Retina (tissue), 1 donor: ENCODE measurements at regions not wholly inside any gene's neighbourhood (a gene's known extent, or its start where the extent isn't known, plus 50 kb on each side); places are given as distances from the start of the nearest gene placed in this dataset.

ENCODE experiments used
- DNase-seq: peaks from one replicate; pipeline ENCODE4 v3.0.0-alpha.2; 2016

DNA sequence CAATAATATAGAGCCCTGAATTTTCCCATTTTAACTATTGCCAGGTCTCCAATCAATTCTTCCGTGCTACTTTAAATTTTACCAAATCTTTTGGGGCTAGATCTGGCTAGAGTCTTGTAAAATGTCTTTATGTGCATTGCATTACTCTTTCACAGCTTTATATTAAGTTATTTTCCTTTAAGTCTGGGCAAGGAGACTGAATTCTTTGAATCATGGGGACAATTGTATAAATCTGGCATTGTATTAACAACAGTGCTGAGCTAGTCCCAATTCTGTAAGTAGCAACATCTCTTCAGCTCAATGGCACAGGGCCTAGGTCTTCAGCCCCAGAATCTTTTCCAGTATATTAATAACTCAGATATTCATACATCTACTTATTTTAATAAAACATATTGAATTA is 1080.4 kb upstream of the INTU start:
- DNase-seq: no peak

DNA sequence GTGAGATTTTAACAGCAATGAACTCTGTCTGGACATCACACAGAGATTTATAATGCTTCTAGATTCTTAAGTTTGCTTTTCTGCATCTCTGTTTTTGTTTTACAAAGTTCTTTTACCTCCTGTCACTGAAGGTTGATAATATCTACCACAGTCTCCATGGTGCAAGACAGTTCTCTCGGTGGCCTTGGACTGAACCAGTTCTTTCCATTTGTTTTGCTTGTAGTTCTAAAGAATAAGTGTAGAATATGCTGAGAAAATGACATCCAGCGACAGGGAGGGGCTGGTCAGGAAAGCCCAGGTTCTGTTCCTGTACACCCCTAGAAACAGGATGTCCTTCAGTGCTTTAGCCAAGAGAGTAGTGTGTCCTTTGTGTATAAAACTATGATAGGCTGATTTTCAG is 1079.5 kb upstream of the INTU start:
- no peak for DNase-seq

DNA sequence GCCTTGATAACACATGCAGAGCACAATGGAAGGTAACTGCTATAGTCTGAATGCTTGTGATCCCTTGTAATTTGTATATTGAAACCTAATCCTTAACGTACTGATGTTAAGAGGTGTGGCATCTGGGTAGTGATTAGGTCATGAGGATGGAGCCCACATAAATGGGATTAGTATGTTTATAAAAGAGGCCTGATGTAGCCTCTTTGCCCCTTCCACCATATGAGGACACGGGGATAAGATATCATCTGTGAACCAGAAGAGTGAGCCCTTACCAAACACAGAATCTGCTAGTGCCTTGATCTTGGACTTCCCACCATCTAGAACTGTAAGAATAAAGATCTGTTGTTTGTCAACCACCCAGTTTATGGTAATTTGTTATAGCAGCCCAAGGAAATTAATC is 1074.2 kb upstream of the INTU start:
- no peak for DNase-seq

DNA sequence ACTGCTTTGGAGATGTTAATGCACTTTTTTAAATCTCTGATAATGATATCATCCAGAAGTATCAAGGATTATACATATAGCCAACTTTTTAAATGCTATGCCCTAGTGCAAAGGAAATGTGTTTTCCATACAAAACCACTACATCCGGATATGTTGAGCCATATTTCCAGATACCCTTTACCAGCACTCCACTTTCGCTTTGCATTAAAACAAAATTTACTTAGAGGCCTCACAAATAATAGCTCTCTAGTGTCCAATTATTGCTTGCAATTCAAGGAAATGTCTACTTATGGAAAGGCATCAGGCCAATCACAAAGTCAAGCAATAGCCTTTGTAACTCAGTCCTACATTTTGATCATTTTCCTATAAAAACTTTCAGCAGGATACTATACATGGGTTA is 1072.8 kb upstream of the INTU start:
- DNase-seq: no peak

DNA sequence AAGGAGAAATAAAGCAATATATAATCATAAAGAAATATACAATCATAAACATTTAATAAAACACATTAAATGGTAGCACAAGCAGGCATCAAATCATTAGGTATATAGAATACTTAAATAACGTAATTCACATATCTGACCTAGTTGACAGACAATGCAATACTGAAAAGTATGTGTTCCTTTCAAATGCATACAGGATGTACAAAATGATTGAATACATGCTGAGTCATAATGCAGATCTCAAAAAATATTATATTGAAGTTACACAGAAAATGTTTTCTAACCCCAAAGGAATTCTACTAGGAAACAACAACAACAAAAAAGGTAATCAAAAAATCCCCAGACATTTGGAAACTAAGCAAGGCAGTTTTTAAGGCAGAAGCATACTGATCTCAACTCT is 1072.0 kb upstream of the INTU start:
- DNase-seq: no peak

DNA sequence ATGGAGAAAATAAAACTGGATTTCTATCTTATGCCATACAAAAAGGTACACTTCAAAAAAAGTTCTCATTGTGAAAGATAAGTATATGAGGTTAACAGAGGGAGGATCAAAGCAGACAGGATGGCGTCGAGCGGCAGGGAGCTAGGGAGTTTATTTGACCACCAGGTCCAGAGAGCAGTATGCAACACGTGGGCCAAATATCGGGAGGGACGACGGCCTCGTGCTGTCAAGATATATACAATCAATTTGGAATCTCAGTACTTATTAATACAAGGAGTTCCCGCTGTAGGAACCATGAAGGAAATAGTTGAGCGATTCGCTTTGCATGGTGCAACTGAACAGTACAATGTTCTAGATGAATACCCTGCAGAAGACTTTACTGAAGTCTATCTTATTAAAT is 1069.4 kb upstream of the INTU start:
- DNase-seq: no peak

DNA sequence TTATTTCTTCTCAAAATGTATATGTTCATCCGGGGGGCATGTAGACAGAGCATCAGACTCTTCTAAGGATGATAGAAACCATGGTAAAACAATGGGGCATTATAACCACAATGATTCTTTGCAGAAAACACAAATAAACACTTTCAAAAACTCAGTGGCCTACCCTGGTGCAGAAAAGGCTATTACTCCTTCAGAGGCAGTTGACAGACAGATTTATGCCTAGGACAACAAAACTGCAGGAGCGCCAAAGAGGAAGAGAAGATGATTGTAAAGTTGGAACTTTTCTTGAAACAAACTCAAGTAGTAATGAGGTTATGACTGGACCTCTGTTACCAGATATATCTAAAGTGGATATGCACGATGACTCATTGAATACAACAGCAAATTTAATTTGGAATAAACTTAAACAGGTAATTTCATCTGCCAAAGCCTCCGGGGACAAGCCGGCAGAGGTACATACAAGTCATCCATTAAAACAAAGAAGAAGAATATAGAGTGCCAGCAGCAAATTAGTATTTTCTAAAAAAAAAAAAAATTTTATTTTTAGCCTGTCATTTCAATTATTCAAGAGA is 1068.4 kb upstream of the INTU start:
- no peak for DNase-seq

DNA sequence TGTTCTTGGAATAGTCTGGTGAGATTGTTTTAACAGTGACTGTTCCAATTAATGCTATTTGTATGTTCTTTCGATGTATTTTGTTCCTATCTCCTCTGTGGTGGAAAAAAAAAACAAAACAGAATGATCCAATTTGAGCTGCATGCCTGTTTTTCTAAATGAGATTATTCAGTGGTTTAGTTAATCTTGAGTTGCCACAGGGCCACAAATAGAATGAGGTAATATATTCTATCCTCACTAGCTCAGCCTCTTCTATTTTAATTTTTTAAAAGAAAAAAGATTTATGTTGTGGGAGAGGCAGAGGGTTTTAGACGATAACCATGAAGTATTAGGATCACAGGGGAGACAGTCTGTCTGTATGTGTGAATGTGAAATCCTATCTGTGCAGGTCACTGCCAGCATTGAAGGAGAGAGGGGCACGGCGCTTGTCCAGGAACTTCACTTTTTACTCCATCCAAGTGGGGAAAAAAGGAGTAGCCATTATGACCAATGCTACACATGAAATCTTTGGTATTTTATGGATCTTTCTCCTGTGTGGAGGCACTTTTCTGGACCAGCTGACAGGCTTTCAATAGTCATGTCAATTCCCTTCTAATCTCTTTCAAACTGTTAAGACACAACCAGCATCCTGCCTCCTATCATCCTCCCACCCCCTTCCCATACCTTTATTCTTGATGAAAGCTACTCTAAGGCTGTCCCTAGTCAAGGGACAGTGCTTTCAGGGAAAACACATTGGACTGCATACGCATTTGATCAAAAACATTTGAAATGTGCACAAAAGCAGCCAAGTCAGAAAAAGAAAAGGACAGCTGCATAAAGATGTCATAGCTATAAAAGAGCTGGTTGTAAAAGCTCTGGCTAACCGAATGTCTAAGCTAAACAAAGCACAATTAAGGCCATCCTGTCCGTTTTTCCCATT is 1063.8 kb upstream of the INTU start:
- DNase-seq: peak; percentile 19

DNA sequence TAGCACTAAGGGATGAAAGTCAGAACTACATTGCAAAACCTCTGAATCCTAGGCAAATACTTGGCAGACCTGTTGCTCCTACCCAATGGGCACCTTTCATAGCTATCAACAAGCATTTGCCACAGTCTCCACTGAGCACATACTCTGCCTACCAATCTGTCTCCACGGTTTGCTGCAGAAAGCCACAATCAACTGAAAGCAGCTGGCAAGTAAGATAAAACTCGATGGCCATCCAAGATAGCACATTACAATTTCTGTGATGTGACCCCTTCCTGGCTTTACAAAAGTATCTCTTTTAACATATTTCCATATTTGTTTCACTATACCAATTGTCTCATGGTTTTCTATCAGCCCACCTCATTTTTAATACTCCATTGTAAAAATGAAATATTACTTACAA is 1060.5 kb upstream of the INTU start:
- no peak for DNase-seq

DNA sequence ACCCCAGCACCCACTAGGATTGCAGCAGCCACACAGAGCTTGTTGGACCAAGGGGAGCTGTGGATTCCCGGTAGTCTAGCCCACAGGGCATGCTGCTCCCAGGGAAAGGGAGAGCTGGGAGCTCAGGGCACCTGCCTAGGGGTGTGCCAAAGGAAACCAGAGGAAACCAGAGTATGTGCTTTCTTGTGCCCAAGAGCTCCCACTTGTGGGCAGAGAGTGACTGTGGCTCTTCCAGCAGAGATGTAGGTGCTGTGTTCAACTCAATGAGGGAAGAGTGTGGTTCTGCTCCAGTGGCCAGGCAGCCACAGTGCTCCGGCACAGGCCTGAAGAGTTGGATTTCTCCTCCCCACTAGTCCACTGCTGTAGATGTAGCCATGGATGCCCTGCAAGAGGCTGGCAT is 1050.0 kb upstream of the INTU start:
- DNase-seq: no peak

DNA sequence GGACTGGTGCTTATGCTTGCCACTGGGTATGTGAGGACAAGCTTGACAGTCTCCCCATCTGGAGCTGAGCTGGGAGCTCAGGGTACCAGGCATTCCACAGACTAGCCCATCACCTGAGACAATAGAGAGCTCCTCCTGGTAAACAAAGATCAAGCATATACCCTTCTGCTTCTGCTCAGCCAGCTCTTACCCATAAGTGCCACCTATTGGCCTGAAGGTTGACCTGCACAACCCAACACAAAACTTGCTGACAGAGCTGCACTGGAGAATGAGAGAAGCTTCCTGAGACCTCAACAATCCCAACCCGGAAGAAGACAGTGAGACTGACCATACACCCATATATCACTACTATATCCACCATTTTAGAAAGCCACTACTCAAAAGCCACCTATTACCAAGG is 1049.2 kb upstream of the INTU start:
- no peak for DNase-seq

DNA sequence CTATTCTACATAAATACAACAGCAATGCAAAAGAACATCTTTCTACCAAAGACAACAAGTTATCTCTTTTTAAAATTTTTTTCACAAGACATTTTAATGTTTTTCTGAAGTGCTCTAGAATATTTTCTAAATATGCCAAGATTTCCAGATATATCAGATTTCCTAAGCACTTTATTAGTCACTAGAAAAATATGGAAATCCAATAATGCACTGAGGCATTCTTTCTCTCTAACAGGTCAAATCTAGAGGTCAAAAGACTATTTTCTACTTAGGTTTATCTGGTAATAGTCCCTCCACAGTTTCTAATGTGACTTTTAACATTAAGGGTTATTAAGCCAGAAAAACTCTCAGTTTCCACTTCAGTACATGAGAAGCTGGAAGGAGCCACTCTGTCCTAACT is 1041.2 kb upstream of the INTU start:
- DNase-seq: no peak

DNA sequence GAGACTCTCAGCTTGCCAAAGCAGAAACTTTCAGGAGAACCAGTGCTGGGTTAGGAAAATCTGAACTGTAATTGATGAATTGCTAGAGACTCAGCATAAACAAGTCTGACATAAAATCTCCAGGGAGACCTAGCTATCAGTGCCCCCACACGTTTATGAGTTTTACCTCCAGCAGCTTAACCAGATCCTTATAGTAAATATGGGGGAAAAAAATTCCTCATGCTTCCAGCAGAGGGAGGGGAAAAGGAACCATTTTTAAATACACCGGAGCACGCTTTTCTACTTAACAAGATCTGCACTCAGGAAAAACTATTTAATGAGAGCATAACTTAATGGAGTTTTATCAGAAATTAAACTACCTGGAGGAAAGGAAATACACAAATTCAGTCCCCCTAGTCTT is 1040.7 kb upstream of the INTU start:
- DNase-seq: no peak

DNA sequence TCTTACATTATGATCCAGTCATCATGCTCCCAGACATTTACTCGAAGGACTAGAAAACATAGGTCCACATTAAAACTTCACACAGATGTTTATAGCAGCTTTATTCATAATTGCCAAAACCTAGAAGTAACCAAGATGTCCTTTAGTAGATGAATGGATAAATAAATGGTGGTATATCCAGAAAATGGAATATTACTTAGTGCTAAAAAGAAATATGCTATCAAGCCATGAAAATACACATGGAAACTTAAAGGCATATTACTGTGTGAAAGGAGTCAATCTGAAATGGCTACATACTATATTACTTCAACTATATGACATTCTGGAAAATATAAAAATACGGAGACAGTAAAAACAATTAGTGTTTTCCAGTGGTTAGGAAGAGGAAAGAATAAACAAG is 1039.1 kb upstream of the INTU start:
- no peak for DNase-seq

DNA sequence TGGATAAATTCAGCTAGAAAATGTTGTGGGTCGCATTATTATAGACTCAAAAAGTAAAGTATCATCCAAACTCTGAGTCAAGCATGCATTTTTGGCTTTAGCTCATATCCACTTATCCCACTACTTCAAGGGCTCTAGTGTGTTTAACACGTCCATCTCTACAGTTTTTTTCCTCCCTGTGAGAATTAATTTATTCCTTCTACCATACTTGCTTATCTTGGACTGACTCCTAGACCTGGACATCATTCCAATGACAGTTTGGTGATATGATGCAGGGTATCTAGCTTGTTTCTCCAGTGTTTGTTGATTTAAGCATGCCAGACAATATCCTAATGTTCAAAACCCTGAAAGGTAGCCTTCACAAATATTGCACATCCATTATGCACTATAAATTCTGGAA is 1037.1 kb upstream of the INTU start:
- DNase-seq: no peak

DNA sequence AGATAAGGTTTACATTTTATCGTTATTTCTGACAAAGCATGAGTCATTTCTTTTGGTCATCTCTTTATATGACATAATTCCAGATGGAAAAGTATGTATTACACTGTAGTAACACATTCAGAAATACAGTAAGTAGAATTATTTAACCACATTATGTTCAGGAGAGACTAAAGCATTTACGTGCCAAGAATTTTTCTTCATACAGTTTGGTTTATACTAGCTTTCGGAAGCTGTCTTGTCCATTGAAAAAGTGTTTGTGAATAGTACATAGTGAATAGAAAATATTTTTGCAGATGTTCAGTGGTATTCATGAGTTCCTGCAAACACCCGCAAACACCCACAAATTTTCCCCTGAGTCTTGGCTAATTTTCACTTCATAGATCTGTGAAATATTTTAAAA is 1033.0 kb upstream of the INTU start:
- no peak for DNase-seq

DNA sequence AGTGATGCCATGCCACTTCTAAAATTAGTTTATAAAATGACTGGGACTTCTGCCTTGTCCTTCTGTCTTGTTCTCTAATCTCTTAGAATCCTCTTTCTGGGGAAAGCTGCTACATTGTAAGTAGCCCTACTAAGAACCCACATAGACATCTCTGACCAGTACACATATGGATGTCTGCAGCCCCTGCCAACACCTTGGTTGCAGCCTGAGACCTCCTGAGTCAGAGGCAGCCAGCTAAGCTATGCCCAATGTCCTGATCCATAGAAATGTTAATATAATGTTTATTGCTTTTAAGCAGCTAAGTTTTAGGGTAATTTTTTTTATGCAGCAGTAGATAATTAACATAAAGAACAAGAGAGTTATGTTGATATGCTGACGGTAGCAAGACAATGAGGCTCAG is 1029.5 kb upstream of the INTU start:
- no peak for DNase-seq

DNA sequence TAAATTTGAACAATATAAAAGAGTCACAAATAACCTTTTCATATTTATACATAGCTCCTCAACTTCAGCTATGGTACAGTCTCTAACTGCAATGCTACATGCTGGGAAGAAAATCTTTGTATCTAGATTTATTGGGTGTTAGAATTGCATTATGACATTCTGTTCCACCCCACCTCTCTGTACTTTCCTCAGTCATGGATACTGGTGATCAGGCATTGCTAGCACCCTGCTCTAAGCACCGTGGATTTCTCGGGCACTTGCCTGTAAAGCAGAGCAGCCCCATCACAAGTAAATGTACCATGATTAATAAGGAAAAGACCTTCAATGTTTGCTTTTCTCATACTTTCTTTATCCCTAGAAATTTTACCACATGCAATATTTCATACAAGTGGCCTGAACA is 1028.9 kb upstream of the INTU start:
- peak; percentile 8 for DNase-seq

DNA sequence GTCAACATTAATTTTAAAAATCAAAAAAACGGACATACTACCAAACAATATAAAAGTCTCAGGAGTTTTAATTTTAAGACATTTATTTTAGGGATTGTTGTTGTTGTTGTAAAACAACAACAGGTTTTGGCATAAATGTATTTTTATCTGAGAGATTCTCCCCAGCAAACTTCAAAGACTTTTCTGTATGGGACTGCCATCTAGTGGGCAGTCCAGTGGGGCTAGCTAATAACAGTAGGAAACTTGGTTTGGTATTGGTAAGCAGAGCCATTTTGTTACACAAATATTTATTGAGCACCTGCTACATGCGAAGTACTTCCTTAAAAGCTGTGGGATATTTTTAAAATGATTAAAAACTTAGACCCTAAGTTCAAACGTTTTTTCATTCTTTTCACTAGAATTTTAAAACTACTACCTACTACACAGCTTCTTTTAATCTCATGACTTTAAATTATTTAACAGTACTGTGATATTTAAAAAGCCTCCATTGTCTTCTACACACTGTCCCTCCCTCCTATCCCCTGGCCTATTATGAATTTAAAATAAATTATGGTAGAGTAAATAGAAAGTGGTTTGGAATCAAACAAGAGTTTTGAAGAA is 1028.4 kb upstream of the INTU start:
- peak; percentile 30 for DNase-seq

DNA sequence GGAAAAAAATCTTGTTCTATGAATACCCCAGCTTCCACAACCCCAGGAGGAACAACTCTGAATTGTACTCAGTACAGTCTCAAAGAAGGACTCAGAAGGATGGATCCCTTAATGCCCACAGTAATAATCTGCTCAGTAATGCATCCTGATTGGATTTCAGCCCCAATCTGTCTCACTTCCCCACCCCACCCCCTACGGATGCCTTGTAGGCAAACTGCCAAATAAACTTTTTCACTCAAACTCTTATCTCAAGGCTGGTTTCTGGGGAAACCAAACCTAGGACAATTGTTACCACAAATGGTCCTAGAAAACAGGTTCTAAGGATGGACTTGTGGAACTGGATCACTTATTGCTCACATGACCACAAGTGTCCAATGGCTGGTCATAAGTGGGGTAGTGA is 1021.8 kb upstream of the INTU start:
- no peak for DNase-seq

DNA sequence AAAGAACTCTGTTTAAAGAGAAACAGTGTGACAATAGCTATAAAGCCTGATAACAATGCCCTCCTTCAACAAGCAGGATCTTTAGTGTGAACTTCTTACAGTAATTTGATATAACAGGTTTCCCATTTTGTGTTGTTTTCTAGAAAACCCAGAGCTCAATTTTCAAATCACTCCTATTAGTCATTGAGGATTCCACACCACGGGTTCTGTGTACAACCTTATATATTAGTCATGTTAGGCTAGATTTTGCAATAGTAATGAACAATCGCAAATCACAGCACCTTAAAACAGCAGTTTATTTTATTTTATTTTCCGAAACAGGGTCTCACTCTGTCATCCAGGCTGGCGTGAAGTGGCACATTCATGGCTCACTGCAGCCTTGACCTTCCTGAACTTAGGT is 1020.9 kb upstream of the INTU start:
- DNase-seq: no peak

DNA sequence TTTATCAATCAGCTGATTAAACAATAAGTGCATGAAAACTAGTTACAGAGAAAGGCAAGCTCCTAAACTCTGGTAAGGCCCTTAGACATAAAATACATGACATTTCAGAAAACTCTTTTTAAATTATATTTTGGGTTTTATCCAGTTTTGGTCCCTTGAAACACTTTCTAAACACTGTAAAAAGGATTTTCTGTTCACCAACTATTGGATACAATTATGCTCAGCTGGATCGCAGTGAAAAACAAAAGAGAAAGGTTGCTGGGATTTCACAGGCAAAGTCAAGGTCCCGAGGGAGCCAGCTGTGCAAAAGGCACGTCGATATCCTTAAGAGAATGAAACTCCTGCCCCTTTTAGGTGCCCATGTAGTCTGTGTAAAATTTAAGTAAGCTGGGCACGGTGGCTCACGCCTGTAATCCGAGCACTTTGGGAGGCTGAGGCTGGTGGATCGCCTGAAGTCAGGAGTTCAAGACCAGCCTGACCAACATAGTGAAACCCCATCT is 1018.4 kb upstream of the INTU start:
- DNase-seq: no peak

DNA sequence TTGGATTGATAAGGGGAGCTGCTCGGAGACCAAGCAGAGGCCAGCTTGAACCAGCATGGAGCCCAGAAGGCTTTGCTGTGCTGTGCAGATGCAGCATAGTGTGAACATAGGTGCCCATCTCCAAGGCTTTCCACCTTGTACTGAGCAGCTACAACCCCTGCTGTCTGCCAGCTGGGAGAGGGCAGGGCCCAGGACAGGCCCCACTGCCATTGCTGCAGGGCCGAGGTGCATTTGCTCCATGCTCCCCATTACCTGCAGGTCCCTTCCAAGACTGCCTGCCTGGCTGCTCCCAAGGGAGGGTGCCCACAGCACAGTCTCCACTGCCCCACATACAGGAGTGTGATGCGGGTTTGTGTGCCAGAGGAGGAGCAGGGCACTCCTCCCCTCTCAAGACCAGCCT is 1016.0 kb upstream of the INTU start:
- no peak for DNase-seq

DNA sequence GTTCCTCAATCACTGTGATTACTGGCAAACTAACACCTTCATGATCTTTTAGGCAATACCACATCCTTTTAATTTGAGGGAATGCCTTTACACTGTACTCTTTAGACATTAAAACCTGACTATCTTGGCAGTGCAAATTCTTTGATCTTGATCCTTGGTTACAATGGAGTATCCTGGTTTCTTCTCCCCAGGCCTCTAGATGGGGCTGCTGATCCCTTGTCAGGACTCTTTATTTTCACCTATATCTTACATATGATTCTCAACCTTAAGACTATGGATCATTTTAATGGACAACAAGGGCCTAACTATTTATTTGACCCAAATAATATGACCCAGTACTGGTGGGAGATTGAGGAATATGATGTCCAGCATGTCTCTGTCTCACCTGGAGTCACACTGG is 1005.5 kb upstream of the INTU start:
- no peak for DNase-seq
